ENCODE measurements at regions not wholly inside any gene's neighbourhood (a gene's known extent, or its start where the extent isn't known, plus 50 kb on each side); places are given as distances from the start of the nearest gene placed in this dataset.

DNA sequence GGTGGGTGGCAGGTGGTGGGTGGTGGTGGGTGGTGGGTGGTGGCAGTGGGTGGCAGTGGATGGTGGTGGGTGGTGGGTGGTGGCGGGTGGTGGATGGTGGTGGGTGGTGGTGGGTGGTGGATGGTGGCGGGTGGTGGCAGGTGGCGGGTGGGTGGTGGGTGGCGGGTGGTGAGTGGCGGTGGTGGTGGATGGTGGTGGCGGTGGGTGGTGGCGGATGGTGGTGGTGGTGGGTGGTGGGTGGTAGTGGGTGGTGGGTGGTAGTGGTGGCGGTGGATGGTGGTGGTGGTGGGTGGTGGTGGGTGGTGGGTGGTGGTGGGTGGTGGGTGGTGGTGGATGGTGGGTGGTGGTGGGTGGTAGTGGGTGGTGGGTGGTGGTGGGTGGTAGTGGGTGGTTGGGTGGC, 423.8 kb upstream of the PSMD7 start:
- Histone ChIP-seq H3K23ac (ENCODE audit: insufficient read length) (no peak overlapping the region), H3K56ac (replicated peaks; ENCODE audit: insufficient read length, low read depth, low read length) (no peak overlapping the region), H3K27ac (ENCODE audit: low read depth, low read length) (no peak overlapping the region), H3K18ac (ENCODE audit: extremely low read depth, low read length) (no peak overlapping the region), H3K36me3 (ENCODE audit: control insufficient read depth in 2 of 4, insufficient read depth in 4 of 4, low read length in 3 of 4) (no peaks in the 10 kb centered on the region), H3K9me3 (ENCODE audit: insufficient read depth in 2 of 2, low read depth in 1 of 2, low read length in 1 of 2) (no peaks in the 10 kb centered on the region), H4K5ac (ENCODE audit: insufficient read length, low read depth, low read length) (no peak overlapping the region), H3K4me2 (ENCODE audit: insufficient read depth in 1 of 2, low read depth in 2 of 2, low read length in 2 of 2) (no peak overlapping the region), H2BK120ac (replicated peaks; ENCODE audit: low read depth, low read length) (no peak overlapping the region), H3K79me2 (ENCODE audit: control insufficient read depth in 1 of 2, insufficient read depth in 2 of 2, low read length in 2 of 2) (no peaks in the 10 kb centered on the region), H3K79me1 (ENCODE audit: low read depth, low read length) (no peaks in the 10 kb centered on the region), H2BK15ac (ENCODE audit: low read length) (no peak overlapping the region), H2AFZ (ENCODE audit: low read length) (no peak overlapping the region), H4K8ac (ENCODE audit: extremely low read depth, insufficient read depth, low read length) (no peak overlapping the region), H3K14ac (ENCODE audit: insufficient read length) (no peak overlapping the region), H3K4me3 (ENCODE audit: extremely low read depth in 1 of 4, insufficient read depth in 2 of 4, low read depth in 3 of 4, low read length in 4 of 4) (no peak overlapping the region), H2BK5ac (ENCODE audit: low read depth, low read length) (no peak overlapping the region), H3K27me3 (replicated peaks in 1 of 4; ENCODE audit: control insufficient read depth in 3 of 4, extremely low read depth in 1 of 4, insufficient read depth in 3 of 4, low read length in 3 of 4) (no peaks in the 10 kb centered on the region), H4K91ac (replicated peaks; ENCODE audit: insufficient read length, low read length) (no peak overlapping the region), H3K4ac (replicated peaks; ENCODE audit: insufficient read length, low read depth, low read length) (no peak overlapping the region), H2BK20ac (ENCODE audit: low read length) (no peak overlapping the region), H3K4me1 (replicated peaks in 1 of 4; ENCODE audit: control insufficient read depth in 3 of 4, insufficient read depth in 4 of 4, low read length in 3 of 4) (peaks cover 0 to 3% (median 0%) of the 10 kb centered on the region in 4 experiments; a peak in 2 of 7 replicates), H2BK12ac (ENCODE audit: low read depth, low read length) (no peak overlapping the region), H4K20me1 (replicated peaks in 1 of 2; ENCODE audit: control insufficient read depth in 1 of 2, insufficient read depth in 2 of 2, low read length in 2 of 2) (no peaks in the 10 kb centered on the region), H2AK5ac (ENCODE audit: low read depth, low read length) (no peak overlapping the region), H3K23me2 (ENCODE audit: low read depth, low read length) (peaks cover 4% of the 10 kb centered on the region; the same call in 1 of the 2 replicates), H3K9ac (replicated peaks in 1 of 4; ENCODE audit: extremely low read depth in 1 of 4, low read depth in 3 of 4, low read length in 3 of 4) (no peak overlapping the region)
- no peak for DNase-seq (ENCODE audit: low read depth in 1 of 2, low spot score in 2 of 2)
- FAIRE-seq = no peak
- POLR2A ChIA-PET (ENCODE audit: partially characterized antibody) = no interaction called here
- no CpG with 5 or more reads among the region's 8 CpGs for WGBS, 2 experiments (ENCODE audit: extremely low coverage in 1 of 2, insufficient coverage in 1 of 2, insufficient read length in 1 of 2, insufficient replicate concordance in 2 of 2, low coverage in 1 of 2, low lambda C conversion rate in 2 of 2, missing lambda C conversion rate in 1 of 2)
- CTCF ChIA-PET (ENCODE audit: partially characterized antibody) = no interaction called here
- TF ChIP-seq, protein P1, sequence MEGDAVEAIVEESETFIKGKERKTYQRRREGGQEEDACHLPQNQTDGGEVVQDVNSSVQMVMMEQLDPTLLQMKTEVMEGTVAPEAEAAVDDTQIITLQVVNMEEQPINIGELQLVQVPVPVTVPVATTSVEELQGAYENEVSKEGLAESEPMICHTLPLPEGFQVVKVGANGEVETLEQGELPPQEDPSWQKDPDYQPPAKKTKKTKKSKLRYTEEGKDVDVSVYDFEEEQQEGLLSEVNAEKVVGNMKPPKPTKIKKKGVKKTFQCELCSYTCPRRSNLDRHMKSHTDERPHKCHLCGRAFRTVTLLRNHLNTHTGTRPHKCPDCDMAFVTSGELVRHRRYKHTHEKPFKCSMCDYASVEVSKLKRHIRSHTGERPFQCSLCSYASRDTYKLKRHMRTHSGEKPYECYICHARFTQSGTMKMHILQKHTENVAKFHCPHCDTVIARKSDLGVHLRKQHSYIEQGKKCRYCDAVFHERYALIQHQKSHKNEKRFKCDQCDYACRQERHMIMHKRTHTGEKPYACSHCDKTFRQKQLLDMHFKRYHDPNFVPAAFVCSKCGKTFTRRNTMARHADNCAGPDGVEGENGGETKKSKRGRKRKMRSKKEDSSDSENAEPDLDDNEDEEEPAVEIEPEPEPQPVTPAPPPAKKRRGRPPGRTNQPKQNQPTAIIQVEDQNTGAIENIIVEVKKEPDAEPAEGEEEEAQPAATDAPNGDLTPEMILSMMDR (IDR thresholded peaks at IDR 0.05; ENCODE audit: control extremely low read depth in 1 of 3, insufficient read depth in 1 of 3, low read depth in 1 of 3, low read length in 3 of 3) = no peak
- TF ChIP-seq, protein P2, sequence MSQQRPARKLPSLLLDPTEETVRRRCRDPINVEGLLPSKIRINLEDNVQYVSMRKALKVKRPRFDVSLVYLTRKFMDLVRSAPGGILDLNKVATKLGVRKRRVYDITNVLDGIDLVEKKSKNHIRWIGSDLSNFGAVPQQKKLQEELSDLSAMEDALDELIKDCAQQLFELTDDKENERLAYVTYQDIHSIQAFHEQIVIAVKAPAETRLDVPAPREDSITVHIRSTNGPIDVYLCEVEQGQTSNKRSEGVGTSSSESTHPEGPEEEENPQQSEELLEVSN (IDR thresholded peaks at IDR 0.05) = no peak
- TF ChIP-seq TAF1 (IDR thresholded peaks at IDR 0.05; ENCODE audit: low read depth, low read length) = no peak
- TF ChIP-seq BCL11A (IDR thresholded peaks at IDR 0.05; ENCODE audit: low read depth in 2 of 2, low read length in 2 of 2) = no peak
- TF ChIP-seq CHD1 (IDR thresholded peaks at IDR 0.05; ENCODE audit: low read depth, low read length) = no peak
- TF ChIP-seq BRCA1 (IDR thresholded peaks at IDR 0.05; ENCODE audit: low read depth, low read length) = no peak
- no peak for TF ChIP-seq TBP (IDR thresholded peaks at IDR 0.05; ENCODE audit: low read depth, low read length)
- TF ChIP-seq SAP30 (IDR thresholded peaks at IDR 0.05; ENCODE audit: insufficient read depth, insufficient replicate concordance, low read length) = no peak
- TF ChIP-seq, protein P3, sequence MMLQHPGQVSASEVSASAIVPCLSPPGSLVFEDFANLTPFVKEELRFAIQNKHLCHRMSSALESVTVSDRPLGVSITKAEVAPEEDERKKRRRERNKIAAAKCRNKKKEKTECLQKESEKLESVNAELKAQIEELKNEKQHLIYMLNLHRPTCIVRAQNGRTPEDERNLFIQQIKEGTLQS (IDR thresholded peaks at IDR 0.05; ENCODE audit: insufficient read depth, low read depth, low read length) = no peak
- no peak for TF ChIP-seq SIRT6 (IDR thresholded peaks at IDR 0.05; ENCODE audit: low read length)
- no peak for TF ChIP-seq NRF1 (IDR thresholded peaks at IDR 0.05; ENCODE audit: low read depth, low read length)
- TF ChIP-seq SP1 (IDR thresholded peaks at IDR 0.05; ENCODE audit: low read depth, low read length) = no peak

All from H1 (cell line).